HG03520 (cell line): ENCODE measurements at regions not wholly inside any gene's neighbourhood (a gene's known extent, or its start where the extent isn't known, plus 50 kb on each side); places are given as distances from the start of the nearest gene placed in this dataset.
"Not testable (repeated sequence)": the region's sequence is repeated elsewhere in the genome, so short reads cannot be mapped to it uniquely, and the experiment has no call there.

Experiments used
- ATAC-seq: cut with Tn5 transposase; IDR thresholded peaks from one replicate; pipeline ENCODE4 v1.9.1; 2021; ENCODE audit warnings: mild to moderate bottlenecking, moderate library complexity; ENCODE audit not compliant: unreplicated experiment

DNA sequence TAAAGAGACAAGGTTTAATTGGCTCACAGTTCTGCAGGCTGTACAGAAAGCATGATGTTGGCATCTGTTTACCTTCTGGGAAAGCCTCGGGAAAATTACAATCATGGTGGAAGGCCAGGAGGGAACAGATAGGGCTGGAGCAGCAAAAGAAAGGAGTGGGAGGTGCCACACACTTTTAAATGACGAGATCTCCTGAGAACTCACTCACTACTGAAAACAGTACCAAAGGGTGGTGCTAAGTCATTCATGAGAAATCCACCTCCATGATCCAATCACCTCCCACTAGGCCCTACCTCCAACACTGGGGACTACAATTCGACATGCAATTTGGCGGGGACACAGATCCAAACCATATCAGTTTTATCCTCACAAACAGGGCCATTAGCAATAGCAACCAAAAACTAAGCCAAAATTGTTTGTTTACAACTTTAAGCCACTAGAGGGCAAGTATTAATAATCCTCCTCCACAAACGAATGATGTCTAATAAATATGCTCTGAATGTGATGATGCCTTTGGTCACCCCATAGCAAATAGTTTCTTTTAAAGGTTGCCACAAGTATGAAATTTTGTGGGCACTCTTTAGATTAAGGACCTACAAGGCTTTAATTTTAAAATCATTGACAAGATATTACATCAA lies 129.2 kb upstream of the NRBF2 start:
- ATAC-seq, result no peak

DNA sequence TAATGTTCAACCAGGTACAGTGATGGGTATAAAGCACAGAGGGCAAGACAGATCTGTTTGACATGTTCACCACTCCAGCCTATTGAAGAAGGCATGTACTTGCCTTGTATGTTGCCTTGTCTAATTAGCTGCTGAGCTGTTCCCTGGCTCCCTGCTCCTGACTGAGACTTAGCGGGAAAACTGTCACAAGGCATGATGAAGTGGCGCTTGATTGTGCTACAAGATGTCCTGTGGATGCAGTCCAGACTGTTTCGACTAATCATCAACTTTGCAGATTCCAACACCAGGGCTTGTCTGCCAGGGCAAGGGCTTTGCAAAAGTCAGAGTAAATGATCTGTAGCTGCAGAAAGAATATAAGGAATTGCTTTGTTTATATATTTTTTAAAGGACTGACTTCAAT lies 136.2 kb upstream of the NRBF2 start:
- no peak for ATAC-seq

DNA sequence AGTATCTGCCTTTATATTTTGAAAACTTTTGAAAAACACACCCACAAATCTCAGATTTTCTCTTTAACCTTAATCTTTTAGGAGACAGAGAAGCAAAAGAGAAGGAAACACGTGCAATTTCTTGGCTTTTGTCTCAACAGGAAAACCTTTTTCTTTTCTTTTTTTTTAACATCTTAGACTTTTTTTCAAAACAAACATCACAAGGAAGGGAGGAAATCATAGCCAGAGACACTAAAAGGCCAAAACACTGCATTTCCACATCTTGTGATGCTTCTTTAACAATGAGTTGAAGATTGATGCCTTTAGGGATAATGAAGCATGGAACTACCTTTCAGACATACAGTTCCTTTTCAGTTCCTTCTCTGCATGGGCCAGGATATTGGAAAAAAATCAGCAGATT lies 136.6 kb upstream of the NRBF2 start:
- no peak for ATAC-seq

- no peak for ATAC-seq
Measured at GRCh38 chr10:62993121-62993520, 140.0 kb upstream of the NRBF2 start.

DNA sequence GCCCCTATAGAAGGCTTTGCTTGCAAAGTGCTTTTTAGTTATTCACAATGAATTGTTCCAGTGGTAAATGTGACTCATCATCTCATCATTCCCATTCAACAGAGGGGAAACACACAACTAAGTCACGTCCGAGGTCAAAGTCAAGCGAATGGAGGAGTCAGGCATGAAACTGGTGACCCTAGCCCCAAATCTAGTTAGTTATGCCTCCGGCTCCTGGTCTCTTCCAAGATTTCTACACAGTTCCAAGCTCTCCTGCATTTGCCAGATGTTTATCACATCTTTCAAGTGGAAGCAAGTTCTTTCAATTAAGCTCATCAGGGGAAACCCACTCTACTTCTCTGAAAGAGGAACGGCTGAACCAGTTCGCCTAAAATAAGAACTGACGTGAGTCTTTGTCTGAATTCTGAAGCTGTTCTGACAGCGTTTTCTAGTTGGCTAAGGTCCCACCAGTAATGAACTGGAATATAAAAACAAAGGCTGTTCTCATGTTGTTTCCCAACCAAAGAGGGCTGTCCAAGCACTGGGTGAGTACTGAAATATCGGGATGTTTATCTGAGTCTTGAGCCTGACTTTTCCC lies 140.9 kb upstream of the NRBF2 start:
- ATAC-seq, result peak; percentile 76

- no peak for ATAC-seq
Measured at GRCh38 chr10:62990126-62990525, 143.0 kb upstream of the NRBF2 start.

DNA sequence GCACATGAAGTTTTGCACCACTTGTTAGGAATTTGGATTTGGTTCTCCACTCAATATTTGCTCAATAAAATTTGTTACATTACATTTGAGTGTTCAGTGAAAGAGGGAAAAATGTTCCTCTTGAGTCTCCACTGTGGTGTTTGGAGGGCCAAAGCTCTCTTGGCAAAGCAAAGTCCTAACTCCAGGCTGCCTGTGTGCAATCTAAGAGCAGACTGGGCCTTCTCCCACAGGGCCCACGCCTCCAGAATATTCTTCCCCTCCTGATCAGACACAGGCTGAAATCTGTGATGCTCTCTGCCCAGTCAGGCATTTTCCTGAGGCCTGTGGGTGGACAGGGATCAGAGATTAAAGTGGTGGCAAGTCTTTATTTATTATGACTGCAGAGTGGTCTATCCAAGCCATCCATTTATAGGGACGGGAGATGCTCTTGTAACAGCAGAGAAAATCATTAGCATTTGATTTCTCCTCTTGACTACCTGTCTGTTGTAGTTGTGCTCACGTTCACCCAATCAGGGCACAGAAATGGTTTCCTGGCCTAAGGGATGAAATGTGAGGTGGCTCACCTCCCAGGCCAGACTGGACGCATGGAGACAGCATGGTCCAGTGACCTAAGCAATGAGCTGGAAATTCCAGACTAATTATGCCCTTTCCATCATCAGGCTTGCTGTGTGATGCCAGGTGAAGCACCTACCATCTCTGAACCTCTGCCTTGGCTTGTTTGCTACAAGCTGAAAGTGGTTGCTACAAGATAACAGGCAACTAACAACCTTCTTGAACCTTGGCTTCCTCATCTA lies 147.1 kb upstream of the NRBF2 start:
- ATAC-seq, result no peak

DNA sequence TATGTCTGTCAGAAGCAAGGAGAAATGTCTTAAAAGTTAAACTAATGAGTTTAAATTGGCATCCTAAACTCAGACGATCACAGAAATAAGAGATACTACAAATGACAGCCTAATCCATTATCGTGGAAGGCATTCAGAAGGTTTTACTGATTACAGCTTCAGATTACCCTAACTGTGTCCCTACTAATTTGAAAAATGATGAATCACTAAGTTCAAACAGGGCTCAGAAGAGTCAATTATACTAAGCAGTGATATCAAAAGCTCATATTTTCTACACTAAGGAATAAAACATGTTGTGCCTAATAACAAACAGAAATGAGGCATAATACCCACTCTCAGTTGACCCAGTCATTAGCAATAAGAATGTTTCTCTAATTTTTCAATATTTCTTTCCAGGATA lies 152.0 kb upstream of the NRBF2 start:
- ATAC-seq, result no peak

DNA sequence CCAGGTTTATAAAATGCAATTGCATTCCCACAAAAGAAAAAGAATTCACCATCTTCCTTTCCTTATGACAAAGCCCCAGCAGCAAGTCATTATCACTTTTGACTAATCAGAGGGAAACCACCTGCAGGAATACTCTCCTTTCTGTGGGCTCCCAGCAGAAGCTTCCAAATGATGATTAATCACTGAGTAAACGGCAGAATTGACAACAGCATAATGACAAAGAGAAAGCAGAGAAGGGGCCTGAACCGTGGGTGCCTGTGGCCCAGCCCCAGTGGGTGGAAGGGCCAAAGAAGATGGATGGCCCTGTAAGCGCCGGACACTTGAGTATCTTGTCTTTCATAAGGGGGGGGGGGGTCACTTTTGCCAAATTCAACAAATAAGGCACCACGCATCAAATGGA lies 152.4 kb upstream of the NRBF2 start:
- no peak for ATAC-seq

DNA sequence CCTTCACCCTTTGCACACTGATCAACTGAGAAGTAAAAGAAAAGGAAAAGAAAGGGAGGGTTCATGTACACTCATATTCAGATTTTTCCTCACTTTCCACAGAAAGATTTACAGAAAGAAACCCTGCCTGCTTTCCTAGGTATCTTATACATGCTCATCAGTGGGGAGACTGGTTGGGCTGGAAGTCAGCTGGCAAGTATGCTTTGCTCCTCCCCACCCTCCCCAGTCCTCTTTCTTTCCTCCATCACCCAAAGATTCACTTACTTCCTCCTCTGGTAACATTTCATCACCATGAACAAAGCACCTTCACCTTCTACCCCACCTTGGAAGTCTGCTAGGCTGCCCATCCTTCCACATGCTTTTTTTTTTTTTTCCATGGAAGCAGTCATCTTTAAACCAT lies 153.2 kb upstream of the NRBF2 start:
- ATAC-seq, result no peak

DNA sequence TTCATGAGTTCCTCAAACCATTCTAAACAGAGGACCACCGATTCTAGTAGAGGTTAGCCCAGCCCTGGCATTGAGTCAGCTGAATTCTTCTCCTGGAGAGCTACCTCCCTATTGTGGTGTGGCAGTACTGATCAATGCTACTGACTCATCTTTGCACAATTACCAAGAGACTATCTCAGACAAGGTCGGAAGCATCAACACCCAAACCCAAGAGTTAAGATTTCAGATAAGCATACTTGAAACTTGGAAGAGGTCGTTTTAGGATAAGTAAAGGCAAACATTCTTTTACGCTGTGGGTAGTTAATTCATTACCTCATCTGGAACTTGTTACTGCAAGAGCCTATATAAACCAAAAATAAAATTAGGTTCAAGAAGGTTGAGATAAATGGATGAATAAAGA lies 154.6 kb upstream of the NRBF2 start:
- ATAC-seq, result no peak

- ATAC-seq, result not testable (repeated sequence)
Measured at GRCh38 chr10:62974795-62975194, 158.3 kb upstream of the NRBF2 start.

- ATAC-seq, result no peak
Measured at GRCh38 chr10:62972103-62972502, 155.9 kb upstream of the EGR2 start.

- no peak for ATAC-seq
Measured at GRCh38 chr10:62964026-62964425, 147.9 kb upstream of the EGR2 start.

DNA sequence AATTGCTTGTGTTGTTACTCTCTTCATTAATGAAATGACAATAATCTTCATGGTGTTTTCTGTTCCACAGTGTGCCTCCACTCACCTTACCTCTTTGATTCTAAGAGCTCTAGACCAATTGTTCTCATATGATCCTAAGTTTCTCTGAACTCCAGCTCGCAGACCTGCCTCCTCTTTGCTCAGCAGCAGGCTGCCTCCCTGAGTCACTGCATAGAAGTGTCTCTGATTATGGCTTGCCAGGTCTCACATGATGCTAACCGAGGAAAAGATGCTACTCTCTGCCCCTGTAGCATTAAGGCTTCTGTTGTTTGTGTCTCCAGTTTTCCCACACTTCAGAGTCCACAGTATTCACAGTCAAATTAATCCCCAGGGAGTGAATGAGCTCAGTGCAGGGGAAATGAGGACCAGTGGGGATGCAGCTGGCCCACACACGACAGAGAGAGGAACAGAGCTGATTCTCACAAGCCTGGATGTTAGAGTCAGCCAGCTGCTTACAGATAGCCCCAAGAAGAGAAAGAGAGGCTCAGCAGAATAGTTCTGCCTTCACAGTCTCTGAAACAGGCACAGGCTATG lies 145.9 kb upstream of the EGR2 start:
- ATAC-seq, result no peak

DNA sequence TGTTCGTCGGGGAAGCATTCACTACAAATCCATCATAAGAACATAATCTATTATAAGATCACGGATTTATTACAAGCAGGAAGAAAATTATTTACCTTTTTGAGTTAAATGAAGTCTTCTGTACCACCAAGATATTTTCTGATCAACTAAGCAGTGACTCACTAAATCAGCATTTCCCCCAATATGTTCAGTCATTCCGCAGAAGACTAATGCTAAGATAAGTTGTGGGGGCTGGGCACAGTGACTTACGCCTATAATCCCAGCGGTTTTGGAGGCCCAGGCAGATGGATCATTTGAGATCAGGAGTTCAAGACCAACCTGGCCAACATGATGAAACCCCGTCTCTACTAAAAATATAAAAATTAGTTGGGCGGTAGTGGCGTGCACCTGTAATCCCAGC lies 144.2 kb upstream of the EGR2 start:
- ATAC-seq, result no peak

DNA sequence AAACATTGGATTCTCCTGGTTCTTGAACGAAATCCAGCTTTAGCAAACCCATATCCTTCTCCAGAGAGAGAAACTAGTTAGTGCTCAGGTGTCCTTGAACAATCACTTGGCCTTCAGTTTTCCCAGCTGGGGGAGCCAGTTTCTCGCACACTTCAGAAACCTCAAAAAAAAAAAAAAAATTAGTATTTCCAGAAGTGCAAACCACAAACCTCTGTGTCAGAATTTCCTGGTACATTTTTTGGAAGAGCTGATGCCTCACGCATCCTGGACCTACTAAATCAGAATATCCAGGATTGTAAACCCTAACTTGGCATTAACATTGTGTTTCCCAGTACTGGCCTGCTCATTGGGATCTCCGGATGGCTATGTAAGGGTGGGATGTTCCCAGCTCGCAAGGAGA lies 143.4 kb upstream of the EGR2 start:
- no peak for ATAC-seq

- no peak for ATAC-seq
Measured at GRCh38 chr10:62958980-62959379, 142.8 kb upstream of the EGR2 start.

DNA sequence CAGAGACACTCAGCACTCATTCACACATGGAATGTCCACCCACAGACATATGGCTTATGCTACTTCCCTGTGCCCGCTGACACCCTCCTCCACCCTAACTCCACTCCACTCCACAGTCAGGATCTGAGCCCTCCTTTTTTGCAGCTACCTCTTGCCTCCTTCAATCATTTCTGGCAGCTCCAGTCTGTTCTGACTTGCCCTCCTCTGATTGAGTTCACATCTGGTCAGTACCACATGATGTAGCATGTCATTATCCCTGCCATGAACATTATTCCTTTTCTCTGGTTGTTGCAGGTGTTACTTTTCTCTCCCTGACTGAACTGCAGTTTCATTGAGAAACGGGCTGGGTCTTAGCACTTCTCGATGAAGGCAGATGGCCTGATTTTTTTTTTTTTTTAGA lies 130.1 kb upstream of the EGR2 start:
- ATAC-seq, result no peak

GRCh38 chr10:62939698-62940097 lies 123.5 kb upstream of the EGR2 start:
- no peak for ATAC-seq

DNA sequence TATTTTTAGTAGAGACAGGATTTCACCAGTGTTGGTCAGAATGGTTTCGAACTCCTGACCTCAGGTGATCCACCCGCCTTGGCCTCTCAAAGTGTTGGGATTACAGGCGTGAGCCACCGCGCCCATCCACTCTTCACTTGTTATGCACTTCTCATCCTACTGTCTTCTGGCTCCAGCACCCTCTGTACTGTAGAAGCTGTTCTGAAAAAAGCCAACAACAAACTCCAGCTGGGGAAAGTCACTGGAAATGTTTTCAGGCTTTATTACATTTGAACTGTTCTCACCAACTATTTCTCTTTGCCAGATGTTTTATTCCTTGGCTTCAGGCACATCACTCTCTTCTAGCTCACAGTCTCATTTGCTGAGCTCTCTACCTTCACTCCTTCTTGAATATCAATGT lies 122.5 kb upstream of the EGR2 start:
- ATAC-seq, result no peak

GRCh38 chr10:62937674-62938073 lies 121.5 kb upstream of the EGR2 start:
- no peak for ATAC-seq
